Osteoblast (primary cell): ENCODE measurements at regions not wholly inside any gene's neighbourhood (a gene's known extent, or its start where the extent isn't known, plus 50 kb on each side); places are given as distances from the start of the nearest gene placed in this dataset.
"Not testable (repeated sequence)": the region's sequence is repeated elsewhere in the genome, so short reads cannot be mapped to it uniquely, and the experiment has no call there.

Source experiments
- DNase-seq: peaks from one replicate; pipeline ENCODE4 v3.0.0; 2011; ENCODE audit warnings: low spot score, mixed read lengths; ENCODE audit not compliant: insufficient read length; ENCODE audit errors: missing footprints
- H2AFZ ChIP-seq: 2 replicates; pipeline ENCODE4 v1.6.0; 2011; ENCODE audit warnings: mild to moderate bottlenecking, low read length
- H3K27ac ChIP-seq: 2 replicates; pipeline ENCODE4 v1.5.1; 2011; ENCODE audit warnings: mild to moderate bottlenecking, low read depth, low read length, moderate library complexity
- H3K27me3 ChIP-seq: 2 replicates; pipeline ENCODE4 v1.6.0; 2012; ENCODE audit warnings: mild to moderate bottlenecking, control low read depth, inconsistent platforms, low read length, moderate library complexity; ENCODE audit not compliant: insufficient read depth
- H3K36me3 ChIP-seq: 2 replicates; pipeline ENCODE4 v1.5.1; 2011; ENCODE audit warnings: mild to moderate bottlenecking, low read length, control low read depth, moderate library complexity; ENCODE audit not compliant: insufficient read depth
- H3K4me1 ChIP-seq: 2 replicates; pipeline ENCODE4 v1.5.1; 2011; ENCODE audit warnings: mild to moderate bottlenecking, low read length, control low read depth, moderate library complexity; ENCODE audit not compliant: insufficient read depth
- H3K4me2 ChIP-seq: 2 replicates; pipeline ENCODE4 v1.6.0; 2011; ENCODE audit warnings: mild to moderate bottlenecking, low read length; ENCODE audit not compliant: insufficient read depth
- H3K4me3 ChIP-seq: fragments of 200-600 bp; sonication (generic); 3 replicates; pipeline ENCODE4 v1.5.1; 2012; ENCODE audit warnings: mild to moderate bottlenecking, low read length, inconsistent platforms; ENCODE audit not compliant: insufficient read depth
- H3K79me2 ChIP-seq: 2 replicates; pipeline ENCODE4 v1.6.0; 2012; ENCODE audit warnings: mild to moderate bottlenecking, low read length, control low read depth, inconsistent platforms; ENCODE audit not compliant: insufficient read depth
- H3K9me3 ChIP-seq: 2 replicates; pipeline ENCODE4 v1.5.1; 2011; ENCODE audit warnings: low read depth, low read length, control low read depth
- H4K20me1 ChIP-seq: 2 replicates; pipeline ENCODE4 v1.6.0; 2012; ENCODE audit warnings: mild to moderate bottlenecking, low read length, control low read depth; ENCODE audit not compliant: insufficient read depth
- CTCF ChIP-seq: IDR thresholded peaks from 2 replicates; pipeline ENCODE4 v1.5.1; 2011; ENCODE audit warnings: mild to moderate bottlenecking, low read depth, low read length, moderate library complexity; ENCODE audit errors: extremely low read depth

- Histone ChIP-seq H3K36me3 (no peaks in the 10 kb centered on the region), H3K79me2 (no peaks in the 10 kb centered on the region), H3K4me2 (no peak overlapping the region), H3K4me3 (no peak overlapping the region), H2AFZ (no peak overlapping the region), H4K20me1 (no peaks in the 10 kb centered on the region), H3K4me1 (no peaks in the 10 kb centered on the region), H3K27ac (no peak overlapping the region), H3K9me3 (no peaks in the 10 kb centered on the region), H3K27me3 (no peaks in the 10 kb centered on the region)
- TF ChIP-seq CTCF = no peak
- DNase-seq = no peak
These were observed 190.2 kb upstream of the KCNH7 start for GRCh38 chr2:163028807-163029206.

GRCh38 chr2:163026136-163026775 lies 187.7 kb upstream of the KCNH7 start:
- H3K4me3 ChIP-seq, H3K79me2 ChIP-seq, H3K9me3 ChIP-seq, DNase-seq, H3K27ac ChIP-seq, H3K4me2 ChIP-seq, H3K36me3 ChIP-seq, H2AFZ ChIP-seq, H3K27me3 ChIP-seq, H3K4me1 ChIP-seq, H4K20me1 ChIP-seq: not testable (repeated sequence)

- H4K20me1 ChIP-seq, H3K79me2 ChIP-seq, H2AFZ ChIP-seq, H3K4me1 ChIP-seq, H3K4me3 ChIP-seq, H3K36me3 ChIP-seq, H3K27ac ChIP-seq, DNase-seq, H3K27me3 ChIP-seq, H3K4me2 ChIP-seq, H3K9me3 ChIP-seq: not testable (repeated sequence)
These were observed 178.3 kb upstream of the KCNH7 start for GRCh38 chr2:163016882-163017281.

GRCh38 chr2:163011000-163011399 lies 172.4 kb upstream of the KCNH7 start:
- no peak overlapping the region for H3K4me2 ChIP-seq
- TF ChIP-seq CTCF = no peak
- H3K9me3 ChIP-seq = no peaks in the 10 kb centered on the region
- no peak overlapping the region for H3K4me3 ChIP-seq
- no peak overlapping the region for H3K27ac ChIP-seq
- no peaks in the 10 kb centered on the region for H3K27me3 ChIP-seq
- no peak for DNase-seq
- no peak overlapping the region for H2AFZ ChIP-seq
- no peaks in the 10 kb centered on the region for H3K36me3 ChIP-seq
- H3K79me2 ChIP-seq = no peaks in the 10 kb centered on the region
- no peaks in the 10 kb centered on the region for H4K20me1 ChIP-seq
- no peaks in the 10 kb centered on the region for H3K4me1 ChIP-seq

- Histone ChIP-seq H4K20me1 (no peaks in the 10 kb centered on the region), H3K27me3 (no peaks in the 10 kb centered on the region), H3K9me3 (no peaks in the 10 kb centered on the region), H3K79me2 (no peaks in the 10 kb centered on the region), H3K27ac (no peak overlapping the region), H3K4me1 (no peaks in the 10 kb centered on the region), H3K4me2 (no peak overlapping the region), H3K36me3 (no peaks in the 10 kb centered on the region), H2AFZ (no peak overlapping the region), H3K4me3 (no peak overlapping the region)
- no peak for TF ChIP-seq CTCF
- no peak for DNase-seq
These were observed 170.1 kb upstream of the KCNH7 start for GRCh38 chr2:163008642-163009041.
